GM11168 (cell line): ENCODE measurements at regions not wholly inside any gene's neighbourhood (a gene's known extent, or its start where the extent isn't known, plus 50 kb on each side); places are given as distances from the start of the nearest gene placed in this dataset.

Source experiments
- in situ Hi-C: fragments of 300-500 bp; cut with MboI; formaldehyde crosslinking; loops from one replicate; pipeline ENCODE4 v1.12.0; 2022; ENCODE audit warnings: low sequenced_read_pairs; ENCODE audit not compliant: unreplicated experiment

GRCh38 chr11:116282481-116282880 lies 490.3 kb downstream of the BUD13 start:
- in situ Hi-C loops = no loop called here

DNA sequence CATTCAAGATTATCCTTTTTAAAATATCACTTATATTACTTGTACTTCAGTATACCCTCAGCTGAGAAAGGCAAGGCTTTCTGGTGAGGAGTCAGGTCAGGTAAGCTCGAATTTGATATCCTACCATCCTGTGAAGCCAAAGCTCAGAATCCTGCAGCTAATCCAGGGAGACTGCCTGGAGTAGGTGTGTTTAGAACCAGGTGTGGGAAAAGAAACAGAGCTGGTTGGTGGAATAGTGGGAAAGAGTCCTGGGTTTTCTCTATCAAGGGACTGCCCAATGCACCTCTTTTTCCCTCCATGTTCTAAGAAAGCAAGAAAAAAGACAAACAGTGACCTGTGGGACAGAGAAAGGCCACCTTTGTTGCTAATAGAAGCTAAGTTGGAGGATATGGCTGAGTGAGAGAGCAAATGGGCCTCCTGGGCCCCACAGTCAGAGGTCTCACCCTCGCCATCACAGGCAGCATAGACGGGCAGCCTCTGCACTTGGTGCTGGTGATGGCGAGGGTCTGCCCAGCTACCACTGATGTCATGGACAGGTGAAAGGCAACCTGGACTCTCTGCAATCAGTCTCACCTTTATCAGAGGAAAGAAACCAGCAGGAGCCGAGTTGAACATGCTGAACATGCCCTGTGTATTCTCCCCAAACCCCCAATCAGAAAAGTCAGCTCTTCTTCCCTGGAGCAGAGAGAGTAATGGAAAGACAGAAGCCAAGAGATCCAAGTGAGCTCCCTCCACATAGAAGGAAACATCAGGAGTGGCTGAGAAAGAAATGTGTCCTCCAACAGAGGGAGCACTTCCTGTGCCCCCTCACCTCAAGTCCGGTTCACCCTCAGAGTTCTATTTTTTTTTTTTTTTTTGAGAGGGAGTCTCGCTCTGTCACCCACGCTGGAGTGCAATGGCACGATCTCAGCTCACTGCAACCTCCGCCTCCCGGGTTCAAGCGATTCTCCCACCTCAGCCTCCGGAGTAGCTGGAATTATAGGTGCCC lies 491.3 kb downstream of the BUD13 start:
- in situ Hi-C loops = no loop called here

DNA sequence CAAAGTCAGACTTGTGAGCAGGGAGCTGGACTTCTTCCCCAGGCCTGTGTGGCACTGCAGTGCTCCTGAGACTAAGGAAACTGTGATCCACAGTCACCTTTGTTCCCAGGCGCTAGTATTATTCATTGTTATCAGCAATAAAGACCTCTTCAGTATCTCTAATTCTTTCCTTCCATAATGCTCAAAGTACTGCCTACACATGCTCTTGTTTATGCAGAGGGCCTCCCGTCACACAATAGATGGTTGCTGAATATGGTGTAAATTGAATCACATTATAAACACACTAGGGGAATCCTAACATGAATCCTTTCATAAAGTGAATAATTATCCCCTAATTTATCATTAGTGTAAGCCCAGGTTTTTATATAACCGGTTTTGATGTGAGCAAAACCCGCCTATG lies 493.3 kb downstream of the BUD13 start:
- in situ Hi-C loops = loop anchor here (10.0 kb wide), 1 partner anchor 945 kb away; no protein-coding TSS in a partner anchor

GRCh38 chr11:116278076-116278475 lies 494.7 kb downstream of the BUD13 start:
- in situ Hi-C loops = loop anchor here (10.0 kb wide), 1 partner anchor 943 kb away; no protein-coding TSS in a partner anchor

DNA sequence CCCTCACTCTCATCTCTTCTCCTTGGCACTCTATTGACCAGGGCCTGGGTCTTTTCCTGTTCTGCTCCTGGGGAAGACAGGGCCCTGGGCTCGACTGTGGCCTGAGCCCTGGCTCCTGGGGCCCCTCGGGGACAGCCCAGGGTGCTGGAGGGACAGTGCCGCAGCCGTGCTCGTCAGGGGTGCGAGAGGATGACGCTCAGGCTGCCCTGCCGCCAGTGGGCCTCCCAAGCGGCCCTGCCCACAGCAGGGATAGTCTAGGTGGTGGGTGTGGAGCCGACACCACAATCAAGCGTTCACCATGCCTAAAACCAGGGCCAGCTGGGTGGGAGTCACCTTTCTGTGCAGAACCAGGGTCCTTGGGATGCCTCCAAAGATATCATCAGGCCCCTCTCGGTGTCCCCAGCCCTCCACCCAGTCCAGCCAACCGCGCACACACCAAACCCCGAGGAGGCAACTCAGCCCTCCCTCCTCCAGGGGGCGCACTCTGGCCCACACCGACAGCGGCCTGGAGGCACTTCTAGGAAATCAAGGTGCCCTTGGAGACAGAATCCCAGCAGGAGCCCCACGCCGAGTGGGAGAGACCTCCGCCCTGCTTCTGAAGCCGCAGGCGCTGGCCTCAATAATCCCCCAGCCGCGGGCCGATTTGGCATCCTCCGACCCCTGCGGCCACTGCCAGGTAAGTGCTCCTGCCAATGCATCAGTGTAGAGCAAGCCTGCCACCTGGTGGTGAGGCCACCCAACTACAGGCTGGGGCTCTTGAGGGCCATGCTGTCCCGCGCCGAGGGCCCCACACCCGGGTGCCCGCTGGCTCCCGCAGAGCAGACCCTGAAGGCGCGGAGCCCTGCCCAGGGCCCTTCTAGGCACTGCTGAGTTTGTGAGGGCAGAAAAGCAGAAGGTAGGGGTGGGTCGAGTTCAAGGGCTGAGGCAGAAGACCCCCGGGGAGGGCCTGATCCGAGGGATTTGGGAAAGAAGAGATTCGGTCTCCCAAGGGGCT lies 496.4 kb downstream of the BUD13 start:
- in situ Hi-C loops = loop anchor here (10.0 kb wide), 1 partner anchor 942 kb away; no protein-coding TSS in a partner anchor

- in situ Hi-C loops = loop anchor here (10.0 kb wide), 1 partner anchor 941 kb away; no protein-coding TSS in a partner anchor
These were observed 497.2 kb downstream of the BUD13 start for GRCh38 chr11:116275635-116276034.

DNA sequence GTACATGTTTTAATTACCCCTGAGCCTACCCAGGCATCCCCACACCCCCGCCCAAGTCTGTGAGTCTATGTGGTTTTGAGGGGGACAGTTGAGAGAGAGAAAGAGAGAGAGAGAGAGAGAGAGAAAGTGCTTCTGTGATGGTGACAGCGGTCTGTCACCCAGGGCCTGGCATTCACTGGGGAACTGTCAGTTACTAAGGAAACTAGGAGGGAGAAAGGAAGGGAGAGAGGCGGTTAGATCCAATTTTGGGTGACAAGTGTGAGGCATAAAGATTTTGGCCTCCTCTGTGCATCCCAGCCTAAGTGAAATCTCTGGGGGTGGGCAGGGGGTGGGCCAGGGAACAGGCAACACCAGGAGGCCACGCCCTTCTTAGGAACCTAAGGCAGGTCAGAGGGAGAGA lies 498.3 kb downstream of the BUD13 start:
- in situ Hi-C loops = loop anchor here (10.0 kb wide), 1 partner anchor 940 kb away; no protein-coding TSS in a partner anchor

- in situ Hi-C loops = loop anchor here (10.0 kb wide), 1 partner anchor 937 kb away; no protein-coding TSS in a partner anchor
These were observed 500.5 kb downstream of the BUD13 start for GRCh38 chr11:116272181-116272789.

GRCh38 chr11:116271479-116271878 lies 501.3 kb downstream of the BUD13 start:
- in situ Hi-C loops = loop anchor here (10.0 kb wide), 1 partner anchor 937 kb away; no protein-coding TSS in a partner anchor

DNA sequence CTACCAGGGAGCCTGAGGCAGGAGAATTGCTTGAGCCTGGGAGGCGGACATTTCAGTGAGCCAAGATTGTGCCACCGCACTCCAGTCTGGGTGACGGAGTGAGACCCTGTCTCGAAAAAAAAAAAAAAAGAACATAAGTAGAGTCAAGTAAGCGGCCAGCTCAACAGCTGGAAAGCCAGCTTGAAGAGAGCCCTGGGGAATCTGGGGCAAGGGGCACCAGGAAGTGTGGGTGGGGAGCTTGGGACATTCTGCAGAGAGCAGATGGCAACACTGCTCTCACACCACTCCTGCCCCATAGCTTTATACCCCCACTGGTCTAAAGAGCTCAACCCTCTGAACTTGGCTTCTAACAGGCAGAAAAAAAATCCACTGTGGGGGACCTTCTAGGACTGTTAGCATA lies 505.6 kb downstream of the BUD13 start:
- in situ Hi-C loops = no loop called here

- in situ Hi-C loops = no loop called here
These were observed 509.0 kb downstream of the BUD13 start for GRCh38 chr11:116263770-116264169.

DNA sequence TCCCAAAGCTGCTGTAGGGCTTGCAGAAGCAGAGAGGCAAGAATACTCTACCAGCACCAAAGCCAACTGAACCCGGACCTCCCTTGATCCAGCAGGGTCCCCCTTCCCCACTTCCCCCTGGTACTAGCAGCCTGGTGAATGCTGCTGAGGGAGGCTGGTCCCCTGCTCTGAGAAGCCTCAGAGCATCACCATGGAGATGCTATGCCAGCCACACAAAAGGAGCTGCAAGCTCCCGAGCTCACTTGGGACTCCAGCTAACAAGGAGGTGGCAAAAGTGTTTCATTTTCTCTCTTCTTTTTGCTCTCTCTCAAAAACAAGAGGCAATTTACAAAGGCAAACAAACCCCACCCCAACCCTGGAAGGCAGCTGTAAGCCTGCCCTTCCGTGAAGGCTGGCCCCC lies 509.8 kb downstream of the BUD13 start:
- in situ Hi-C loops = no loop called here

DNA sequence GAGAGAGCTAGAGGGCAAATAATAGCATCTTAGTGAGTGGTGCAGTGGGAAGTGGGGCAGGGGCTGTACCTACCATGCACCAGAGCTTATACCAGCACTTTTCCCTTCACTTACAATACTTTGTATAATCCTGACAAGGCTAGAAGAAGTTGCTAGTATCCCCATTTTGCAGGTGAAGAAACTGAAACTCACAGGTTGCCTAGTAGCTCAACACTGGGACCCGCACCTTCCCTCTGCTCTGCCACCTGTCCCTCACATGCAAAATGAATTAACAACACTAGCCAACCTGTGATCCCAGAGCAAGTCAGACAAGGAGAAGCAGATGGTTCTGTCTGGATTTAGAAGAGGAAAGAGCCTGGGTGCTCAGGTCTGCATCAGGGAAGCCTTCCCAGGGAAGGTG lies 510.4 kb downstream of the BUD13 start:
- in situ Hi-C loops = no loop called here

DNA sequence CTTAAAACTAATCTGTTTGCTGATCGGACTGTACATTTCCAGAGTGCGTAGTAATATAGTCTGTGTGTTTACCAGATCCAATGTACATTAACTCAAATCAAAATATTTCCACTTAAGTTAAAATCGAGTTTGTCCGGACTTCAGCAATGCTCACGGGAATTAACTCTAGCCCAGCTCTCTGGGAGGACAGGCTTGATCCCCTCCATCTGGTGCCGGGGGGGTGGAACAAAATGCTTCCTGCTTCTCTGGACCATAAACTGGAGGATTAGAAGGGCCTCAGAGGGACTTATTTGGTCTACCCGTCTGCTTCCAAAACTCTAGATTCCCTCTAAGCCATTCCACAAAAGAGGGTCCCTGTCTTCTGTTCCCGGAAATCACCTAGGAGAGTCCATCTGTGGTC lies 511.2 kb downstream of the BUD13 start:
- in situ Hi-C loops = no loop called here

DNA sequence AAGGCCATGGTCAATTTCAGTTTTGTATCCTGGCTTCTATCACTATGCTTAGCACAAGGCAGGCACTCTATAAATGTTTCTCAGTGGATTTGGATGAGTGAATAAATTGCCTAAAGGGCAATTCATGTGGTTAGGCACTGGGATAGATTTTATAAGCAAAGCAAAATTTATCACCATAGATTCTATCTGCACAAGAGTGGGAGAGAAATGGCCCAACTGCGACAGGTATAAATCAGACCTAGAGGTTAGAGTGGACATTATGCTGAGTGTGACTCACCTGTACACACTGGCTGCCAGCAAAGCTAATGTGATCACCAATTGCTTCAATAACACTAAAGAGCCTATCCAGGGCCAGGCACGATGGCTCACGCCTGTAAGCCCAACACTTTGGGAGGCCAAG lies 514.0 kb downstream of the BUD13 start:
- in situ Hi-C loops = no loop called here

DNA sequence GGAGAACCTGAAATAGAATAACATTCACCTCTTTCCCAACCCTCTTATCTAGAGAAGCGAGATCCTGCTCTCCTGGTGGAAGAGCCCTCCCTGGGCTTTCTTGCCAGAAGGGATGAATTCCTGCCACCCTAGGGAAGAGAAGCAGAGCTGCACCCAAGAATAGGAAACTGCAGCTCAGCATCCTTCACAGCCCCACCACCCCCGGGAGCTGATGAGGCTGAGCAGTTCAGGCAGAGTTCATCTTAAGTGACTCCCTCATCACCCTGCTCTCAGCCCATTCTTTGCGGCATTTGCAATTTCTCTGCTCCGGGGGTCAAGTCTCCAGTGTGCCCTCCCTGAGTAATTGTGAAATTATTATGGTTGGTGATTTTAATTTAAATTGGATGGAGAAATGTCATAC lies 514.9 kb downstream of the BUD13 start:
- in situ Hi-C loops = no loop called here

DNA sequence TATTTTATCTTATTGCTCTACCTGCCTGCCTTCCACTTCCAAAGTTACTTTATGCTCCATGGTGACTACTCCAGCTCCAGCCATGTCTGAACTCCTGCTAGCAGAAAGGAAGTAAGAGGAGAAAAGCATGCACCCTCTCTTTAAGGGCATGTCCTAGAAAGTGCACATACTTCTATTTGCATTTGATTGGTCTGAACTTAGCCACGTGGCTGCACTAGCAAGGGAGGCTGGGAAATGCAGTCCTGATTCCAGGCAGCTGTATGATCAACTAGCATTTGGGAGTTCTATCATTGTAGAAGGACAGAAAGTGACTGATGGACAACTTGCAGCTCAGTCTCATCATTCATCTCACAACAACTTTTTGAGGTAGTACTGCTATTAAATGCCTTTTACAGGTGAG lies 515.7 kb downstream of the BUD13 start:
- in situ Hi-C loops = no loop called here

DNA sequence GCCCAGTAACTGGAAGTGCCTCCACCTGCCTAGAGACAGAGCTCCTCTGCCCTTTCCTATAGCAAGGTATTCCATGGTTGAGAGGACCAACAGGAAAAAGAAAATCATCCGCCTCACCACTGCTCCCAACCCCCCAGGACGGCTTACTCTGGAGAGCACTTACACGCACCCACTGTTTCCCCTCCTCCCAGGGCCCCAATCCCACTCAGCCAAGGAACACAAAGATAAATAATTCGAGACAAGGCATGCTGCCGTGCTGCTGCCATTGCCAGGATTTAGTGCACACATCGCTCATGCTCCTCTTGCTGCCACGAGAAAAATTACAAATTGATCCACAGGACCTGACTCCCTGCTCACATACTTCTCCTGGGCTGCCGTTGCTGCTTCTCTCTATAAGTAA lies 516.6 kb downstream of the BUD13 start:
- in situ Hi-C loops = no loop called here

GRCh38 chr11:116255321-116255953 lies 517.4 kb downstream of the BUD13 start:
- in situ Hi-C loops = no loop called here
